ENCODE measurements at regions not wholly inside any gene's neighbourhood (a gene's known extent, or its start where the extent isn't known, plus 50 kb on each side); places are given as distances from the start of the nearest gene placed in this dataset.

- TF ChIP-seq CTCF (IDR thresholded peaks at IDR 0.05; ENCODE audit: low read length) (no peak), EZH2 (IDR thresholded peaks at IDR 0.05; ENCODE audit: borderline replicate concordance, low read length) (no peak)
These were observed 295.2 kb upstream of the PWP1 start for GRCh38 chr12:107390414-107390813.

Measured in OCI-LY1 (cell line).